Gastroesophageal sphincter (tissue), 4 donors: ENCODE measurements at regions not wholly inside any gene's neighbourhood (a gene's known extent, or its start where the extent isn't known, plus 50 kb on each side); places are given as distances from the start of the nearest gene placed in this dataset.

ENCODE experiments used
- ATAC-seq: fragments of 150-250 bp; one replicate; pipeline ENCODE4 v1.9.1; 2016; ENCODE audit warnings: mild to moderate bottlenecking, moderate library complexity
- H3K27ac ChIP-seq, 4 donors: fragments of 200-600 bp; sonication (generic) in 3 of 4; 1 replicate in 3 of 4; 2 replicates in 1 of 4; pipeline ENCODE4 v1.5.1; 2016 to 2019
- H3K27me3 ChIP-seq: fragments of 200-600 bp; sonication (generic); one replicate; pipeline ENCODE4 v1.5.1; 2019
- H3K36me3 ChIP-seq, 2 donors: fragments of 200-600 bp; sonication (generic); one replicate each; pipeline ENCODE4 v1.5.1; 2019; ENCODE audit warnings: control low read depth in 1 of 2
- H3K4me1 ChIP-seq, 3 donors: fragments of 200-600 bp; sonication (generic); 1 replicate in 2 of 3; 2 replicates in 1 of 3; pipeline ENCODE4 v1.5.1; 2016 to 2019; ENCODE audit warnings: control low read depth in 2 of 3
- H3K4me3 ChIP-seq, 2 donors: fragments of 200-600 bp; sonication (generic); one replicate each; pipeline ENCODE4 v1.5.1; 2019; ENCODE audit warnings: mild to moderate bottlenecking in 1 of 2, moderate library complexity in 1 of 2
- H3K9me3 ChIP-seq, 3 donors: fragments of 200-600 bp; sonication (generic); one replicate each; pipeline ENCODE4 v1.5.1; 2017 to 2019; ENCODE audit warnings: control low read depth in 2 of 3
- CTCF ChIP-seq, 4 experiments: fragments of 200-600 bp in 2 of 4; fragments of 450-650 bp in 2 of 4; sonication (generic) in 1 of 4; IDR thresholded peaks; one replicate each; pipeline ENCODE4 v1.5.1; 2017 to 2019; ENCODE audit warnings: antibody characterized with exemption in 4 of 4, mild to moderate bottlenecking in 2 of 4, moderate library complexity in 2 of 4
- EP300 ChIP-seq: sonication (generic); formaldehyde crosslinking; IDR thresholded peaks from one replicate; pipeline ENCODE4 v1.6.1; 2017; ENCODE audit warnings: antibody characterized with exemption, mild to moderate bottlenecking
- POLR2A ChIP-seq, 2 donors: fragments of 450-650 bp; IDR thresholded peaks; one replicate each; pipeline ENCODE4 v1.6.1; 2017; ENCODE audit warnings: antibody characterized with exemption in 2 of 2, mild to moderate bottlenecking in 2 of 2, moderate library complexity in 1 of 2
- POLR2AphosphoS5 ChIP-seq: sonication (generic); formaldehyde crosslinking; IDR thresholded peaks from one replicate; pipeline ENCODE4 v1.6.1; 2017; ENCODE audit warnings: antibody characterized with exemption
- WGBS, 2 donors: methylation state at CpG; one replicate each; pipeline ENCODE4 v1.1.5; 2018; ENCODE audit warnings: low coverage in 1 of 2; 5-methylcytosine and 5-hydroxymethylcytosine counted together

- no peak overlapping the region for H3K27ac ChIP-seq
- 30 to 71% methylated on average over 4 to 6 of the region's 6 CpGs for WGBS, 2 donors
- no peak overlapping the region for H3K4me3 ChIP-seq
- ATAC-seq = no peak
- H3K9me3 ChIP-seq = no peaks in the 10 kb centered on the region
- TF ChIP-seq POLR2AphosphoS5 (no peak), EP300 (no peak), POLR2A (IDR thresholded peaks at IDR 0.05) (no peak), CTCF (IDR thresholded peaks at IDR 0.05) (no peak)
- no peaks in the 10 kb centered on the region for H3K36me3 ChIP-seq
- no peaks in the 10 kb centered on the region for H3K4me1 ChIP-seq
- H3K27me3 ChIP-seq = no peaks in the 10 kb centered on the region
Observed at GRCh38 chr9:108283696-108284095, 572.1 kb downstream of the ACTL7B start.

GRCh38 chr9:108282872-108283271 is 572.9 kb downstream of the ACTL7B start:
- Histone ChIP-seq H3K9me3 (no peaks in the 10 kb centered on the region), H3K36me3 (no peaks in the 10 kb centered on the region), H3K27me3 (no peaks in the 10 kb centered on the region), H3K4me3 (no peak overlapping the region), H3K27ac (no peak overlapping the region), H3K4me1 (no peaks in the 10 kb centered on the region)
- TF ChIP-seq POLR2A (IDR thresholded peaks at IDR 0.05) = no peak
- TF ChIP-seq CTCF (IDR thresholded peaks at IDR 0.05) = peak in 1 of 4 experiments; percentile 16
- 71 to 81% methylated on average over 3 to 4 of the region's 4 CpGs for WGBS, 2 donors
- no peak for ATAC-seq

- no peaks in the 10 kb centered on the region for H3K4me1 ChIP-seq
- H3K9me3 ChIP-seq = no peaks in the 10 kb centered on the region
- 38 to 50% methylated on average over 1 of the region's 1 CpG for WGBS, 2 donors
- no peaks in the 10 kb centered on the region for H3K27me3 ChIP-seq
- no peak overlapping the region for H3K4me3 ChIP-seq
- H3K36me3 ChIP-seq = no peaks in the 10 kb centered on the region
- no peak for ATAC-seq
- no peak overlapping the region for H3K27ac ChIP-seq
- no peak for TF ChIP-seq EP300
- no peak for TF ChIP-seq POLR2AphosphoS5
- TF ChIP-seq POLR2A (IDR thresholded peaks at IDR 0.05) = no peak
- no peak for TF ChIP-seq CTCF (IDR thresholded peaks at IDR 0.05)
Observed at GRCh38 chr9:108281696-108282095, 574.1 kb downstream of the ACTL7B start.

- Histone ChIP-seq H3K27me3 (no peaks in the 10 kb centered on the region), H3K27ac (no peak overlapping the region), H3K4me3 (no peak overlapping the region), H3K4me1 (no peaks in the 10 kb centered on the region), H3K36me3 (no peaks in the 10 kb centered on the region), H3K9me3 (no peaks in the 10 kb centered on the region)
- TF ChIP-seq EP300 (no peak), POLR2AphosphoS5 (no peak), POLR2A (IDR thresholded peaks at IDR 0.05) (no peak), CTCF (IDR thresholded peaks at IDR 0.05) (no peak)
- ATAC-seq = no peak
Observed at GRCh38 chr9:108278341-108278740, 577.4 kb downstream of the ACTL7B start.

- TF ChIP-seq EP300 = no peak
- no peaks in the 10 kb centered on the region for H3K36me3 ChIP-seq
- H3K4me3 ChIP-seq = no peak overlapping the region
- no peaks in the 10 kb centered on the region for H3K27me3 ChIP-seq
- no peak for ATAC-seq
- no peak overlapping the region for H3K27ac ChIP-seq
- no peaks in the 10 kb centered on the region for H3K9me3 ChIP-seq
- no peaks in the 10 kb centered on the region for H3K4me1 ChIP-seq
Observed at GRCh38 chr9:108277216-108277615, 578.6 kb downstream of the ACTL7B start.

GRCh38 chr9:108275906-108276305 is 579.9 kb downstream of the ACTL7B start:
- no peak for ATAC-seq
- H3K36me3 ChIP-seq = no peaks in the 10 kb centered on the region
- TF ChIP-seq POLR2A (IDR thresholded peaks at IDR 0.05) = no peak
- no peak for TF ChIP-seq EP300
- TF ChIP-seq POLR2AphosphoS5 = no peak
- no peak for TF ChIP-seq CTCF (IDR thresholded peaks at IDR 0.05)
- no peak overlapping the region for H3K27ac ChIP-seq
- H3K4me3 ChIP-seq = no peak overlapping the region
- WGBS, 2 donors = 67 to 100% methylated on average over 1 to 2 of the region's 2 CpGs
- H3K9me3 ChIP-seq = no peaks in the 10 kb centered on the region
- H3K27me3 ChIP-seq = no peaks in the 10 kb centered on the region
- H3K4me1 ChIP-seq = no peaks in the 10 kb centered on the region
